HCT116 (cell line): ENCODE measurements at regions not wholly inside any gene's neighbourhood (a gene's known extent, or its start where the extent isn't known, plus 50 kb on each side); places are given as distances from the start of the nearest gene placed in this dataset.

Source experiments
- ATAC-seq: fragments of 200-7000 bp; cut with Tn5 transposase; 2 replicates; pipeline ENCODE4 v1.9.1; 2020; ENCODE audit warnings: mild to moderate bottlenecking, moderate library complexity
- BruUV-seq: library from RNA; stranded (reverse); fragments of 400-500 nt; replicated peaks from 2 replicates; lab custom pipeline; 2021; lab: Mats Ljungman, UMichigan
- CTCF ChIA-PET: fragments of 300-600 bp; sonication (Branson Sonifier 250); formaldehyde crosslinking; loops from one replicate; lab custom pipeline; 2021; ENCODE audit warnings: antibody characterized with exemption; lab: Charles Lee
- POLR2A ChIA-PET: fragments of 300-600, 350-600 bp; sonication (Branson Sonifier 250); formaldehyde crosslinking; loops from one replicate; lab custom pipeline; 2021; ENCODE audit warnings: antibody characterized with exemption; lab: Charles Lee
- RAD21 ChIA-PET, 2 experiments: fragments of 300-600 bp; sonication (Branson Sonifier 250); formaldehyde crosslinking; loops; one replicate each; lab custom pipeline; 2023; ENCODE audit warnings: low total read pairs in 2 of 2; ENCODE audit not compliant: uncharacterized antibody in 2 of 2, unreplicated experiment in 2 of 2, low non-redundant PET in 1 of 2; lab: Charles Lee
- DNase-seq: peaks from one replicate; pipeline ENCODE4 v3.0.0-alpha.2; 2010; ENCODE audit warnings: low read depth, low spot score
- H2AFZ ChIP-seq: fragments of 200-600 bp; shearing (Covaris generic), sonication (generic); 2 replicates; pipeline ENCODE4 v1.6.1; 2017; ENCODE audit warnings: low read depth, mixed run types, mixed read lengths, antibody characterized with exemption, low read length; ENCODE audit not compliant: poor library complexity, severe bottlenecking
- H3K27ac ChIP-seq: 2 replicates; pipeline ENCODE4 v1.5.1; 2012; ENCODE audit warnings: low read depth, low read length
- H3K27me3 ChIP-seq: fragments of 200-600 bp; sonication (generic); 2 replicates; pipeline ENCODE4 v1.6.1; 2016; ENCODE audit warnings: mixed run types, low read length, mixed read lengths; ENCODE audit not compliant: insufficient read depth
- H3K36me3 ChIP-seq, 2 experiments: fragments of 200-500 bp in 1 of 2; fragments of 200-600 bp in 1 of 2; sonication (Bioruptor generic) in 1 of 2; sonication (generic) in 1 of 2; 2 replicates each; pipeline versions ENCODE4 v1.5.1 to v1.6.1; 2014 to 2016; ENCODE audit warnings: low read length in 2 of 2, inconsistent platforms in 1 of 2, mixed read lengths in 1 of 2, mixed run types in 1 of 2; ENCODE audit not compliant: insufficient read depth in 2 of 2, control insufficient read depth in 1 of 2
- H3K4me1 ChIP-seq, 2 experiments: fragments of 200-600 bp in 1 of 2; sonication (generic) in 1 of 2; 2 replicates each; pipeline versions ENCODE4 v1.5.1 to v1.6.1; 2012 to 2017; ENCODE audit warnings: low read length in 2 of 2, inconsistent platforms in 1 of 2, mild to moderate bottlenecking in 1 of 2, mixed read lengths in 1 of 2, mixed run types in 1 of 2, moderate library complexity in 1 of 2; ENCODE audit not compliant: insufficient read depth in 2 of 2, control insufficient read depth in 1 of 2
- H3K4me2 ChIP-seq: fragments of 200-600 bp; sonication (generic); 2 replicates; pipeline ENCODE4 v1.6.1; 2017; ENCODE audit warnings: mixed run types, low read length, mixed read lengths
- H3K4me3 ChIP-seq, 2 experiments: fragments of 200-600 bp in 1 of 2; sonication (generic) in 1 of 2; replicated peaks in 1 of 2; 2 replicates each; pipeline ENCODE4 v1.5.1; 2011 to 2016; ENCODE audit warnings: low read length in 2 of 2, control low read depth in 1 of 2, low read depth in 1 of 2, mild to moderate bottlenecking in 1 of 2, mixed read lengths in 1 of 2, mixed run types in 1 of 2
- H3K79me2 ChIP-seq: fragments of 200-600 bp; sonication (generic); 2 replicates; pipeline ENCODE4 v1.6.1; 2017; ENCODE audit warnings: mild to moderate bottlenecking, mixed run types, low read length, moderate library complexity, mixed read lengths; ENCODE audit not compliant: insufficient read depth
- H3K9ac ChIP-seq: fragments of 200-600 bp; sonication (generic); 2 replicates; pipeline ENCODE4 v1.6.1; 2016; ENCODE audit warnings: low read length, mixed read lengths
- H3K9me2 ChIP-seq: fragments of 200-600 bp; sonication (generic), shearing (Covaris generic); 2 replicates; pipeline ENCODE4 v1.6.1; 2017; ENCODE audit warnings: mixed run types, mild to moderate bottlenecking, moderate library complexity; ENCODE audit not compliant: insufficient read depth
- H3K9me3 ChIP-seq, 2 experiments: fragments of 200-500 bp in 1 of 2; fragments of 200-600 bp in 1 of 2; sonication (Bioruptor generic) in 1 of 2; sonication (generic) in 1 of 2; 2 replicates each; pipeline ENCODE4 v1.6.1; 2014 to 2017; ENCODE audit warnings: low read length in 2 of 2, mixed read lengths in 2 of 2, inconsistent platforms in 1 of 2, low read depth in 1 of 2, mild to moderate bottlenecking in 1 of 2, mixed run types in 1 of 2, moderate library complexity in 1 of 2; ENCODE audit not compliant: control insufficient read depth in 1 of 2, insufficient read depth in 1 of 2
- H4K20me1 ChIP-seq: fragments of 200-600 bp; sonication (generic), shearing (Covaris generic); 2 replicates; pipeline ENCODE4 v1.6.1; 2017; ENCODE audit warnings: mixed run types, mild to moderate bottlenecking, moderate library complexity; ENCODE audit not compliant: insufficient read depth
- CTCF ChIP-seq, 3 experiments: fragments of 200-600 bp in 1 of 3; sonication (generic) in 1 of 3; IDR thresholded peaks in 2 of 3; conservative IDR thresholded peaks in 1 of 3; 2 replicates each; pipeline ENCODE4 v1.5.1; 2012 to 2017; ENCODE audit warnings: low read depth in 2 of 3, low read length in 2 of 3, antibody characterized with exemption in 1 of 3, borderline replicate concordance in 1 of 3, control low read depth in 1 of 3, mild to moderate bottlenecking in 1 of 3, mixed read lengths in 1 of 3, mixed run types in 1 of 3, moderate library complexity in 1 of 3; ENCODE audit not compliant: insufficient read depth in 1 of 3
- EGR1 ChIP-seq: IDR thresholded peaks from 2 replicates; pipeline ENCODE4 v1.6.1; 2012; ENCODE audit warnings: low read depth
- EZH2 ChIP-seq: fragments of 200-600 bp; sonication (generic); IDR thresholded peaks from 2 replicates; pipeline ENCODE4 v1.6.1; 2017; ENCODE audit warnings: antibody characterized with exemption, mixed run types
- POLR2A ChIP-seq: IDR thresholded peaks from 2 replicates; pipeline ENCODE4 v1.7.0; 2011; ENCODE audit warnings: borderline replicate concordance; ENCODE audit not compliant: insufficient read depth, insufficient read length; ENCODE audit errors: extremely low read depth
- YY1 ChIP-seq: IDR thresholded peaks from 2 replicates; pipeline ENCODE4 v1.6.1; 2011; ENCODE audit warnings: low read length, low read depth, moderate library complexity, mild to moderate bottlenecking; ENCODE audit not compliant: insufficient replicate concordance; ENCODE audit errors: extremely low read depth
- ZBTB33 ChIP-seq: IDR thresholded peaks from 2 replicates; pipeline ENCODE4 v1.6.1; 2011; ENCODE audit warnings: mild to moderate bottlenecking, low read length, moderate library complexity; ENCODE audit not compliant: insufficient replicate concordance; ENCODE audit errors: extremely low read depth
- ZFX ChIP-seq: fragments of 450-650 bp; IDR thresholded peaks from 2 replicates; pipeline ENCODE4 v1.6.1; 2017
- intact Hi-C: fragments of 100-400 bp; cut with micrococcal nuclease; formaldehyde crosslinking; loops from 2 replicates; pipeline ENCODE4 v1.10.0; 2022

- TF ChIP-seq ZBTB33 (no peak), EZH2 (no peak), CTCF (IDR thresholded peaks at IDR 0.05 in 2 of 3, conservative IDR thresholded peaks at IDR 0.05 in 1 of 3; ENCODE audit: borderline replicate concordance in 1 of 3, insufficient read depth in 1 of 3, low read depth in 2 of 3, low read length in 2 of 3) (no peak), EGR1 (no peak)
Measured at GRCh38 chr3:118607915-118608820, 426.5 kb downstream of the IGSF11 start (continued).

- Histone ChIP-seq H3K9me2 (no peaks in the 10 kb centered on the region), H3K27me3 (no peaks in the 10 kb centered on the region), H3K27ac (no peak overlapping the region), H4K20me1 (no peaks in the 10 kb centered on the region), H3K4me2 (no peak overlapping the region), H3K9me3 (no peaks in the 10 kb centered on the region), H3K79me2 (no peaks in the 10 kb centered on the region), H2AFZ (no peak overlapping the region), H3K9ac (no peak overlapping the region), H3K4me1 (no peaks in the 10 kb centered on the region), H3K36me3 (no peaks in the 10 kb centered on the region), H3K4me3 (no peak overlapping the region)
- ChIA-PET RAD21 (no interaction called here), CTCF (no interaction called here), POLR2A (no interaction called here)
- ATAC-seq (no peak), DNase-seq (no peak)
- intact Hi-C loops, result no loop called here
- no TSS peak for BruUV-seq
- TF ChIP-seq ZFX (no peak), POLR2A (no peak), YY1 (no peak)
Measured at GRCh38 chr3:118618247-118619040, 416.2 kb downstream of the IGSF11 start.
